HL-60 (cell line): ENCODE measurements at regions not wholly inside any gene's neighbourhood (a gene's known extent, or its start where the extent isn't known, plus 50 kb on each side); places are given as distances from the start of the nearest gene placed in this dataset.
"Not testable (repeated sequence)": the region's sequence is repeated elsewhere in the genome, so short reads cannot be mapped to it uniquely, and the experiment has no call there.

Experiments used
- DNase-seq, 2 experiments: peaks; one replicate each; pipeline ENCODE4 v3.0.0-alpha.2; 2010 to 2020; ENCODE audit warnings: low read depth in 1 of 2, low spot score in 1 of 2
- H3K27ac ChIP-seq: fragments of 250-450 bp; sonication (Bioruptor Pico); replicated peaks from 2 replicates; pipeline ENCODE4 v1.5.1; 2020; ENCODE audit warnings: mild to moderate bottlenecking, moderate library complexity
- H3K27me3 ChIP-seq: fragments of 250-450 bp; sonication (Bioruptor Pico); 2 replicates; pipeline ENCODE4 v1.5.1; 2021; ENCODE audit warnings: mild to moderate bottlenecking, moderate library complexity; ENCODE audit not compliant: insufficient read depth, poor library complexity, severe bottlenecking
- H3K4me3 ChIP-seq: replicated peaks from 2 replicates; pipeline ENCODE4 v1.5.1; 2011; ENCODE audit warnings: mild to moderate bottlenecking, control low read depth, low read length; ENCODE audit not compliant: insufficient read depth
- CTCF ChIP-seq: IDR thresholded peaks from one replicate; pipeline ENCODE4 v1.5.1; 2011; ENCODE audit warnings: low read length, control low read depth, inconsistent platforms; ENCODE audit not compliant: insufficient read depth
- GABPA ChIP-seq: IDR thresholded peaks from 2 replicates; pipeline ENCODE4 v1.6.1; 2012; ENCODE audit warnings: low read depth
- POLR2AphosphoS5 ChIP-seq: IDR thresholded peaks from 2 replicates; pipeline ENCODE4 v1.6.1; 2012; ENCODE audit warnings: low read depth
- REST ChIP-seq: IDR thresholded peaks from 2 replicates; pipeline ENCODE4 v1.6.1; 2012; ENCODE audit warnings: low read depth; ENCODE audit not compliant: insufficient replicate concordance
- SPI1 ChIP-seq: IDR thresholded peaks from 2 replicates; pipeline ENCODE4 v1.6.1; 2012; ENCODE audit warnings: low read depth, mild to moderate bottlenecking, borderline replicate concordance

- Histone ChIP-seq H3K4me3 (no peak overlapping the region), H3K27ac (no peak overlapping the region), H3K27me3 (no peaks in the 10 kb centered on the region)
- TF ChIP-seq SPI1 (no peak), POLR2AphosphoS5 (no peak), CTCF (no peak), REST (no peak), GABPA (no peak)
- DNase-seq: no peak
Measured at GRCh38 chr11:50181334-50181733, 148.7 kb downstream of the OR4C45 start.

GRCh38 chr11:50182486-50182885 lies 149.8 kb downstream of the OR4C45 start:
- Histone ChIP-seq H3K4me3 (no peak overlapping the region), H3K27ac (no peak overlapping the region), H3K27me3 (no peaks in the 10 kb centered on the region)
- DNase-seq: no peak
- no peak for TF ChIP-seq POLR2AphosphoS5
- no peak for TF ChIP-seq GABPA
- TF ChIP-seq SPI1: no peak
- no peak for TF ChIP-seq REST
- TF ChIP-seq CTCF: no peak

GRCh38 chr11:50183170-50183569 lies 150.5 kb downstream of the OR4C45 start:
- H3K27me3 ChIP-seq, H3K27ac ChIP-seq, DNase-seq, H3K4me3 ChIP-seq: not testable (repeated sequence)

GRCh38 chr11:50186146-50186545 lies 153.5 kb downstream of the OR4C45 start:
- no peak overlapping the region for H3K27ac ChIP-seq
- TF ChIP-seq SPI1: no peak
- no peak for TF ChIP-seq GABPA
- no peak for TF ChIP-seq REST
- TF ChIP-seq POLR2AphosphoS5: no peak
- TF ChIP-seq CTCF: no peak
- H3K4me3 ChIP-seq: no peak overlapping the region
- DNase-seq: no peak
- H3K27me3 ChIP-seq: no peaks in the 10 kb centered on the region
